ENCODE measurements at regions not wholly inside any gene's neighbourhood (a gene's known extent, or its start where the extent isn't known, plus 50 kb on each side); places are given as distances from the start of the nearest gene placed in this dataset.

DNA sequence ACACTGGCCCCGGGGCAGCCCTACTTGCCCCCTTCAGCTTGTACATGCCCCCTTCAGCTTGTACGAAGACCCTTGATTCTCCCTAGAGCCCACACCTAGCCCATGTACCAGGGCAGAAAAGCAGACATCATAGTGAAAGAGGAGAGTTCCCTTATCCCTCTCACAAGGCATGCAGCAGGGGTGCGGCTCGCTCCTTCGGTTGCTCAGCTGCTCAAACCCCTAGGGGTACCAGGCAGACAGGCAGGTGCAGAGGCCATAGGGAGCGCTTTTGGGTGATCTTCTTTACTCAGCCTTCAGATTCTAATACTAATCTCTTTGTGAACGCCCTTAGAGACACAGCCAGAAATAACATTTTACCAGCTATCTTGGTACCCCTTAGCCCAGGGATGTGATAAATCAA, 286.3 kb downstream of the NPIPA8 start:
- no peak for DNase-seq

DNA sequence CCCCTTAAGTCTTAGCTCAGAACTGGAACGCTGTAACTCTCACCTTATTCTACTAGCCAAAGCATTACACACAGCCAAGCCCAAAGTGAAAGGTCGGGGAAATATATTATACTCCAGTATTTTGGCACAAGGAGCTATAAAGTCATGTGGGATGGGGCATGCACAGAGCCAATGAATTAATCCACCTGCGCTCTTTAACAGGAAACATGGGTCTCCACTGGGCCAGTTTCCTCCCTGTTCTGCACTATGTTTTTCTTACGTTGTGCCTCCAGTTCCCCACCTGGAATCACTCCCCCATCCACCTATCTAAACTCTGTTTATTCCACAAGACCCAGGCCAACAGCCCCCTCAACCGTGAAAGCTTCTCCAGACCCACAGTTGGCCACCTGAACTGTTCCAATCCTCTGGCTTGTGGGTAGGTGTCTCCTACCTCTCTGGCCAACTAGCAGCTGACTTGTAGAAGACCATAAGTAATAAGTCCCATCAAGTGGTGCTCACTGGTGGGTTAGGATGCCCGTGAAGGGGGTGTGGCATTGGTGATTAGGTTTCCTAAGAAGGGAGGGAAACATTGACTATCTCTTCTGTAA, 286.9 kb downstream of the NPIPA8 start:
- no peak for DNase-seq

DNA sequence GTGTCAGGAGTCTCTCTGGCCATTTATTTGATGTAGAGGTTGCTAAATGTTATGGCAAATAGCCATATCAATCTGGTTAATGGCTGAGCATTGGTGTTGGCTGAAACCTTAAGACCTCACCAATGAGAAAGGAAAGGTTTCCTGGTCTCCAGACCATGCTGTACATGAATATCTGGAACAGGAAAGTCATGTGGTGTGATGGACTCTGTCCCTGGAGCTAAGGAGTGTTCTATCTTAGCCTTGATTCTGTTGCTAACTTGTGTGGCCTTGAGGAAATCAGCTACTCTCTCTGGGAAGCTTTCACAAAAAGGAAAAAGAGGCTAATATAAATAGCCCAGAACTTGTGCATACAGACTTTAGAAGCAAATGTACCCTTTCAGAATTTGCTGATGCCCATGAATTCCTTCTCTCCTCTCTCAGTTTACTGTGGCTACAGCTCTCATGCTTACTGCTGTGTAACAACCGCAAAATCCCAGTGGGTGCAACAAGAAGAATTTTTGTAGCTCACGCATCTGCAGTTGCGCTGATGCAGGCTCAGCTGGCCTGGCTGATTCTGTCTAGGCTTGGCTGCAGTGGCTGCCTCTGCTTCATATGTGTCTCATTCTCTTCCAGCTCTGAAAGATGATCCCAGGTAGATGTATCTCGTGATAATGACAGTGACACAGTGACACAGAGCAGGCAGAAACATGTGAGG, 287.5 kb downstream of the NPIPA8 start:
- no peak for DNase-seq

DNA sequence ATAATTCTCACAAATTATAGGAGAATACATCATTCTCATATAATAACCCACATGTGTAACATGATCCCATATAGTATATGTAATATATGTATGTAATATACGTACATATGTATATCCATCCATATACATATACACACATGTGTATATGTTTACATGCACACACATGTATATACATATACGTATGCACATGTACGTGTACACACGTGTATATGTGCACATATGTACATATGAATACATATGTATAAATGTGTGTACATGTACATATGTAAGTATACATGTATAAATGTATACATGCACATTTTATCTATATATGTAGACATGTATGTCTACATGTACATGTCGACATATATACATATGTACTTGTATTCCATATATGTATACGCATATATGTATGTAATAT, 288.8 kb downstream of the NPIPA8 start:
- no peak for DNase-seq

DNA sequence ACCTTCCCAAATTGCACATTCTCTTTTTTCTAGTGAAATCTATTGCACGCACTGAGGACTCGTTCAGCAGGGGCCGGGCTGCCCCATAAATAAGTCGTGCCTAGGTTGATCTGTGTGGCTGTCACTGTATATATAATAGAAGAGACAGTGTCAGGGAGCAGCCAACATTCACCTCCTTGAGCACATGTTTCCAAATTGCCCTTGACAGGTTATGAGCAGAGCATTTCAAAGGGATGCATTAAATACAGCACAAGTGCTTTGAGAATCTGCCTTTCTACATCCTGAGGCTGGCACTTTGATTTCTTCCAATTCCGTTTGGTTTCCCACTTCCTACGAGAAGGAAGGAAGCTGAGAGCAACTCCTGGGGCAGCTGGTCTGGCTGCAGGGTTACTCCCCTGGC, 291.2 kb downstream of the NPIPA8 start:
- DNase-seq = no peak

DNA sequence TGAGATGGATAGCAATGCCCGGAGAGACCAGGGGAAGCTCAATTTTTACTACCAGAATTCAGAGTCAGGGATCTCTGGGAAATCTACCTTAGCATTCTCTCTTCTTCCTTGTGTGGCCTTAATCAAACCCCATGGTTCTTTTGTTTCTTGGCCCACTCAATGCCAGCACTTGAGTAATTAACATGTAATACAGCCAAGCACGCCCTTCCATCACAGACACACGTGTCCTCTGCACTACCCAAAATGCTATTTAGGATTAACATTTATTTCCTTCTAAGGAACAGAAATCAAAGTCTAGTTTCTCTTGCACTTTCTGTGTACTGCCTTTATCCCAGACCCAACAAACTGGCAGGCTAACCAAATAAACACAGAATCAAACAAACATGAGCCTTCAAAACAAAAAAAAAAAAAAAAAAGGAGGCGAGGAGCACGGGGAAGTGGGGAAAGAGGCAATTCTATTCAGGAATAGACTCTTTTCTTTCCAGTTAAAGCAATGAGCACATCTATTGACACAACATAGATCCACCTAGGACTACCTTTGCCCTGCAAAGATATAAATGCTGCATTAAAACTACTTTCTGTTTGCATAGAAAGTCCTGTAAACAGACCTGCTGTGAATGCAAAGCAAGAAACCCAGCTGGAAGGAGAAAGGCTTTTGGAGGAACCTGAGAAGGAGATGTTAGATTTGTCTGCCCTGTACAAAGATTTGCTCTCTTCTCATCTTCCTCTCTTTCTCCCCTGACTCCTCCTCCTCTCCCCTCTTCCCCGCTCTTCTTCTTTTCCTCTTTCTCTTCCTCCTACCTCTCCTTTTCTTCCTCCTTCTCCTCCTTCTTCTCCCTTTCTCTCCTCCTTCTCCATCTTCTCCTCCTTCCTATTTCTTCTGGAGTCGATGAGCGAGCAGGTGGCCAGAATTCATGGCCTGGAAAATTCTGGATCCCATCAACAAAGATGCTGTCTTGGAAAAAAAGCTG, 294.4 kb downstream of the NPIPA8 start:
- DNase-seq = no peak

DNA sequence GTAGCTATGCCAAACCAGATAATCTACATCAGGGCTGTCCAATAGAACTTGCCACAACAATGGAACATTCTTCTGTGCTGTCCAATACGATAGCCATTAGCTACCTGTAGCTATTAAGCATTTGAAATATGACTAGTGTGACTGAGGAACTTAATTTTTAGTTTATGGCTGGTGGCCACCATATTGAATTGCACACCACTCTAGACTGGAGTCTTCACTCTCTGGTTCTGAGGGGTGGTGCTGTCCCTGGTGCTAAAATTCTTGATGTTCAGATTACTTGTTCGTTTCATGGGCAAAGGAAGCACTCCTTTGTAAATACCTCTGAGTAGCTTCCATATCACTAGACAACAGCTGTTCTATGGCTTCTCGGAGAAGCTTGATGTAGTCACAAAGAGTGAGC, 296.6 kb downstream of the NPIPA8 start:
- DNase-seq = no peak

DNA sequence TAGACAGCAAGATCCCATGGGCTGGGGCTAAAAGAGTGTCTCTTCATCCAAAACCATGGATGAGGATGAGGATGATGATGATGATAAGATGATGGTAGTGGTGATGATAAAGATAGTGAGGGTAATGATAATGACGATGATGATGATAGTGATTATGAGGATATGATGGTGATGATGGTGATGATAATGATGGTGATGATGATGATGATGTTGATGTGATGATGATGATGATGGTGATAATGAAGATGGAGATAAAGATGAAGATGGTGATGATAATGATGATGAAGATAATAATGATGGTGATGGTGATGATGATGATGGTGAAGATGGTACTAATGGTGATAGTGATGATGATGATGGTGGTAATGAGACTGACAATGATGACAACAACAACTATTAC, 299.5 kb downstream of the NPIPA8 start:
- DNase-seq = no peak

DNA sequence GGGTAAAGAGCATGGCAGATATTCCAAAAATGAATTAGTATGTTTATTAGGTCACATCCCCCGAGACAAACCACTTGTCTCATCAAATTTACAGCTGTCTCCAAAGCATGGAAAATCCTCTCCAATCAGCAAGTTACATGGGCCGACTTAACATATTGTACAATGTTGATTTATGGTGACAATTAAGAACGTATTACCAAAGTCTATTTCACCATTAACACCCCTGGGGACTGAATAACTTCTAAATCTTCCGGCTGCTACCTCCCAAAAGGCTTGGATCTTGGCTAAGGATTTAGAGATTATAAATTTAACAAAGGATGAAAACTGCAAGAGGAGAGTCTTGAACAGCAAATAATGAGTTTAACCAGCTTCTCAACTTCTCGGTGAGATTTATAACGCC, 311.9 kb downstream of the NPIPA8 start:
- DNase-seq = no peak

DNA sequence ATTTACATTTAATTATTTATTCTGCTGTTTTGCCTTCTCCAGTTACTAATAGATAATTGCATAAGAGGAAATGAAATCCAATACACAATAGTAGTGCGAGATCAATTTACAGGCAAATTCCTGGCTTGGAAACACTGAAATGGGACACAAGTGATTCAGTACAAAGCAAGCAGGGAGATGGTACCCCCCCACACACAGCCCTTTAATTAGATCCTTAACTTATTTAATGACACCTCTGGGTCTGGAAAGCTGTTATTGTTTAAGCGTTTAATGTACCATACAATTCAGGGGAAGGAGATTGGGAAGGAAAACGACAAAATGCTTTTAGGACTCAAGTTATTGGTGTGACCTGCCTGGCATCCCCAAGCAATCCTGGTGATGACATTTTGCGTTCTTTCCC, 318.2 kb downstream of the NPIPA8 start:
- DNase-seq = no peak

DNA sequence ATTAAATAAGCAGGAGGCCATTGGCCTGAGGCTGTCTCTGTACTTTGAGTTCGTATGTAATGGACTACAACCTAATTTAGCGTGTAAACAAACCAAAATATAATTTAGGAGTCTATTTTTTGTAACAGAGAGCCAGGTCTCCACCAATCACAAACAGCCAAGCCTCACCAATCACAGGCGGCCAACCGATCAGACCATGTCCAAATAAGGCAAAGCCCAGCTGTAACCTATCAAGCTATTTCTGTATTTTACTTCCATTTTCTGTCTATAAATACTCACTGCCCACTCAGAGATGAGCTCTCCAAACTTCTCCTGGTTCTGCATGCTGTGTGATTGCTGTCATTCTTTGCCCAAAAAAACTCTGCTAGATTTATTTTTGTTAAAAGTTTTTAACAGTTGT, 322.7 kb downstream of the NPIPA8 start:
- DNase-seq = no peak

DNA sequence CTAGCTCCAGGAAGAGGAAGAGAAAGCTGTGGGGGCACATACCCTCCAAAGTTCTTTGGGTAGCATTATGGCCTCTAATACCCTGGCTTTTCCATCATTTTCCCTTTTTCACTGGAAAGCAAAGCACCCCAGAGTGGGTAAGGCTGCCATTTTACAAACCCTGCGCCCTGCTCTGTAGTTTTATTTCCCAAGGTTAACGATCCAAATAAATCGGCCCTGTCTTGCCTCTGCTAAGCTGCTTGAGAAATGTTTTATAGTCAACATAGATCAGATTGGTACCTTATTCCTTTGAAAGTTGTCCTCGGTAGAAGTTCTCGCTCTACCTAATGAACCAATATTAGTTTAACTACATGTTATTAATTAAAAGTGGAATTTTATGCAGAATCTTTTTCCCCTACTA, 328.2 kb downstream of the NPIPA8 start:
- no peak for DNase-seq

DNA sequence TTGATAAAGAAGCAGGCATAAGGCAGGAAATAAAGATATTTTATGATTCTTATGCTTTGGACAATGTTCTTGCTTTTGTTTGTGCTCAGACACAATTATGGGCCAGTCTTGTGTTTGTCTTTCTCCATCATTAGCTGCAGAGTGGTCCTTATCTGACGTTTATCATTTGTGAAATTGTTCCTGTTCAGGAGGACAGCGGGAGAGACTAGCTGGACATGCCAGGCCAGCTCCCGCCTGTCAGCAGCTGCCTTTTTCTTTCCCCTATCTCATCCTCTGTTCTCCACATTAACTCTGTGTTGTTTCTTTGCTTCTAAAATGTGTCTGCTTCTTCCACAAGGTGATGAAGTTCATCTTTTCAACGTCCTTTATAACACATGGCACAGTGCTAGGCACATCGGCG, 333.5 kb downstream of the NPIPA8 start:
- no peak for DNase-seq

DNA sequence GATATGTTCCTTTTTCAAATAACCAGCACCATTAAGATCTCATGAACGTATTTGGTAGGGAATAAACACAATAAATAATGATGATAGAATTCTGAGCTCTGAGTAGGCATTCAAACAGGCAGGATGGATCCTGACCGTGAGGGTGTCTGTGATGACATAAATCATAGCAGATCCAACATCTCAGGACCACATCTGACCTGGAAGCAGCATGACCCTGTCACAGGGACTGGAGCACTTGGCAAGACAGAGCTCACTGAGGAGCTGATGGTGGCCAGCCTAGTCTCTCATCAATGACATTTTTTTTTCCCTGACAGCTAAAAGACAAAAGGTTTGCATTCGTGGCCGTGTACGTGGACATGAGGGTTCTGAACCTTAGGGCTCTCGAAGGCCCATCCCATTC, 337.5 kb downstream of the NPIPA8 start:
- no peak for DNase-seq

DNA sequence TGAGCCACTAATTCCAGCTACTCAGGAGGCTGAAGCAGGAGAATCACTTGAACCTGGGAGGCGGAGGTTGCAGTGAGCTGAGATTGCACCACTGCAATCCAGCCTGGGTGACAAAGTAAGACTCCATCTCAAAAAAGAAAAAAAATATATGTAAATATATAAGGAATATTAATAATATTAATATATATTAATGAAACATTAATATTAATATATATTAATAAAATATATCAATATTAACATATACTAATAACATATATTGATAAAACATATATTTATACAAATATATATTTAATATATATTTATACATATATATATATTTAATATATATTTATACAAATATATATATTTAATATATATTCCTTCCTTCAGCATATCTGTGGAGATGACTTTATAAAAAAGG, 338.0 kb downstream of the NPIPA8 start:
- DNase-seq = no peak

DNA sequence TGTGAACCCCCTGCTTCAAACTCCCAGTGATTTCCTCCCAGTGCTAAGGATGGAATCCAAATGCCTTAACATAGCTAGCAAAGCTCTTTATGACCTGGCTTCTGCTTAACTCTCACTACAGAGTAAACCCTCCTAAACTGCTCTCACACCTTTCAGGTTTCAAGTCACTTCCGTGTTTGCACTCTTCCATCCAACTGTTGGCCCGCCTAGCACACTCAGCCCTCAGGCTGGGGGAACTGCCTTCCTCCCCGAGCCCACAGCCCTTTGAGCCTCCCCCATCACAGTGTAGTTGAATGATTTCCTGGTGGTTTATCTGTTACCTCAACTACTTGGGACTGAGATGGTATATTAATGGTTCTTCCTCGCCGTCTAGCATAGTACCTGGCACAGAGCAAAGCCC, 342.5 kb downstream of the NPIPA8 start:
- DNase-seq = no peak

DNA sequence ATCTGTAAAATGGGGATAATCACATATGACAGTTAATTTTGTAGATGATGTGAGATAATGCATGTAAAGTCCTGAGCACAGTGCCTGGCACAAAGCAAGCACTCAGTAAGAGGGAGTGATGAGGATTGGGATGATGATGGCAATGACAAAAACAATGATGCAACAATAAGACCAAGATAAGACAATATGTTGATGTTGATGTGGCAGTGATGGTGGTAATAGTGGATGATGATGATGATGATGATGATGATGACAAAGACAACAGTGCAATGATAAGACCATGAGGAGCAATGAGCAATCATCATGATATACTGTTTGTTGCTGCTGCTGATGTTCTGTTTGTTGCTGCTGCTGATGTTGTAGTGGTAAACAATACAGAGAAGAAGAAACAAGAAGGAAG, 344.1 kb downstream of the NPIPA8 start:
- no peak for DNase-seq

DNA sequence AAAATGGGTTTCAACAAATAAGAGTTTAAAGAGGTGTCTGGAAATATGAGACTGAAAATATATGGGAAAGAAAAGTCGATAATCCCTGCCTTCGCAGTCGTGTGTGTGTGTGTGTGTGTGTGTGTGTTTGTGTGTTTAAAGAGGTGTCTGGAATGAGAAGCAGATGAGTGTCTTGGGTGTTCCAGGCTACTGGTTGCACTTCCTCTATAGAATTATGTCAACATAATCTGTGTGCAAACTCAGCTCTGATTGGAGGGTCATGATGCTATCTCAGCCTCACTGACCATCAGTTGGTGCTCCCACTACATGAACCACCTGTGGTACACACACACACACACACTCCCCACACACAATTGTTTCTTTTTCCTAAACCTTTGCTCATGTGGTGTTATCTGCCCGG, 347.3 kb downstream of the NPIPA8 start:
- DNase-seq = no peak

DNA sequence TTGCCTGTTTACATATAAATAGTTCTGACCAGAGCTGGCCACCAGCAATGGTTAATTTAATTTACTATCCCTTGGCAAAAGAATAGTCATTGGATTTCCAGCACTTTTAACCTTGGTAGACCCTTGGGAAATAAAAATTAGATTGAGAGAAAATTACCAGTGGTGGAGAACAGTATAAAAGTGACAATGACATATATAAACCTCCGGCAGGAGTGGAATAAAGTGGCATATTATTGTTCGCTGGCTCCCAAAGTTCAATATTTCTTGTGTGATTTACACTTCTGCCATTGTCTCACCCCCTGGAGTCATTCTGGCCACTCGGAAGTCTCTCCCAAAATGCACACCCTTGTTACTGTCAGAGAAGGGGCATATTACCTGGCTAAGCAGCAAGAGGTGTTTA, 347.7 kb downstream of the NPIPA8 start:
- DNase-seq = no peak

DNA sequence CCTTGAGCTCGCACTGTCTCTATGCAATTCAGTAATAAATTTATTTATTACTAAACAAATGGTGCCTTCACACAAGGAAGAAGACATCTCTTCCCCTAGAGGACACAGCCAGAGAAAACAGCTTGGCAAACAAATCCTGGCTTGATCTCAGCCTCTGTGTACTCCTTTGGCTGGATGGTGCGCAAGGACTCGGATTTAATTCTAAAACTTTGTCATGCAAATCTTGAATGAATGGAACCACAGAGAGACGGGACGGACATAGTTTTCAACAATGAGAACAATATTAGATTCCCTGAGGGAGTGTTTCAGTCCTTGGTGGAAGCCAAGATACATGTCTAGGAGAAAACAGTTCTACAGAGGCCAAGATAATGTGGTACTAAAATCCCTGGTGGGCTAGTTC, 349.5 kb downstream of the NPIPA8 start:
- no peak for DNase-seq

DNA sequence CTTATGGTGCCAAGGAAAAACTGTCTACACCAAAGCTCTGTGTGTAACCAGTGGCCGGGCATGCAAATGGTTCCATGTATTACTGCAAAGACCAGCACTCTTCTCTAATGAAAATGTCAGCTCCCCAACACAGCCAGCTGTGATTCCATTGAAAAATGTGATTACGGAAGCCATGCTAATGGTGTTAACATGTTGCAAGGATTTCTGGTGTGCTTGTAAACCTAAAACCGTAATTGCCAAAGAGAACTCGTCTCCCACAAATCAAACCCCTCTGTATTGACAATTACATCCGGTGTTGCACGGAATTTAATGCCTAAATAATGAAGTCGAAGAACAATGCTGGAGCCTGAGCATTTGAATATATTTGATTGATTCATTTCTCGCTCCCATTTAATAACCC, 351.7 kb downstream of the NPIPA8 start:
- no peak for DNase-seq

DNA sequence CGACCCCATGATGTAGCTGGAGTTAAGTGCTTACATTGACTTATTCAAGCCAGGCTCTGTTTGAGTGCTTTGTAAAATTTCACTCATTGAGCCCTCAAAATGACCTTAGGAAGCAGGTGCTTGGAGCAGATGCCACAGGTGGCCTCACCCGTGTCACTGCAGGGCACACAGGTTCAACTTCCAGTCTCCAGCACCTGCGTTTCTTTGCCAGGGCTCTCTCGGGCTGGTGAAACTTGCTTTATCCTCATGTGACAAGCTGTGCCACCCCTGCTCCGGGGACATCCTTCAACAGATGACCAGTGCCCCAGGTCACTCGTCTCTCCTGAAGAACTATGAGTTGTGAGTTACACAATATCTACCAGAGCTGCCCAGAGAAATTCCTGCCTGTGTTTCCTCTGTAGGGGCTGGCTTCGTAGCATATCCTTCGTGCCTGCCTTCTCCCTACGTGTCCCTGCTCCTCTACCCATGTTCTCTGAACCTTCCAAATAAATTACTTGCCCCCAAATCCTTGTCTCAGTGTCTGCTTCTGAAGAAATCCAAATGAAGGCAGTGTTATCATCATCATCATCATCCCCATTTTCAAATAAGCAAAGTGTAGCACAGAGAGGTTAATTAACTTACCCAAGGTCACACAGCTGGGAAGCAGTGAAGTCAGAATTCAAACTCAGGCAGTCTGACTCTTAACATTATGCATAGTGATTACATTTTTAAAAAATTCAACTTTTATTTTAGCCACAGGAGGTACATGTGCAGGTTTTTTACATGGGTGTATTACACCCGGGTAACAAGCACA, 352.5 kb downstream of the NPIPA8 start:
- DNase-seq = no peak

DNA sequence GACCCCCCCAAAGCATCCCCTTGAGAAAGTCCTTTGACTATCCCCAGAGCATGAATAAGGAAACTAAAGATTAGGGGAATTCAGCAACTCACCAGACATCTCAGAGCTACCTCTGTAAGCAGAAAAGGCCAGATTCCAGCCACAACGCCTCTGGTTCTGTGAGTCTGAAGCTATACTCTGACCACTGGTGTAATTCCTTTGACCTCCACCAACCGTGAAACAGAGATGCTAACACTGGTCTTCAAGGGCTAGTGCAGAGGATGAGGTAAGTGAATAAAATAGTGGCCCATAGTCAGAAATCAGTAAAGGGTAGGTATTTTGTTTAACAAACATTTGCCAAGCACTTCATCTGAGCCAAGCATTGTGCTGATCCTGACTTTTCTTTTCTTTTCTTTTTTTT, 353.4 kb downstream of the NPIPA8 start:
- no peak for DNase-seq

All from effector CD4-positive, alpha-beta T cell (primary cell).